ENCODE measurements at regions not wholly inside any gene's neighbourhood (a gene's known extent, or its start where the extent isn't known, plus 50 kb on each side); places are given as distances from the start of the nearest gene placed in this dataset.
"Not testable (repeated sequence)": the region's sequence is repeated elsewhere in the genome, so short reads cannot be mapped to it uniquely, and the experiment has no call there.

GRCh38 chr7:83832009-83832408 is 183.1 kb upstream of the SEMA3E start:
- DNase-seq (ENCODE audit: extremely low read depth, low read depth) = no peak

GRCh38 chr7:83827036-83827435 is 178.1 kb upstream of the SEMA3E start:
- DNase-seq (ENCODE audit: extremely low read depth, low read depth) = no peak

- DNase-seq (ENCODE audit: extremely low read depth, low read depth) = no peak
Measured at GRCh38 chr7:83824214-83824613, 175.3 kb upstream of the SEMA3E start.

- DNase-seq (ENCODE audit: extremely low read depth, low read depth) = no peak
Measured at GRCh38 chr7:83821866-83822265, 172.9 kb upstream of the SEMA3E start.

- no peak for DNase-seq (ENCODE audit: extremely low read depth, low read depth)
Measured at GRCh38 chr7:83820641-83821040, 171.7 kb upstream of the SEMA3E start.

- no peak for DNase-seq (ENCODE audit: extremely low read depth, low read depth)
Measured at GRCh38 chr7:83819911-83820310, 171.0 kb upstream of the SEMA3E start.

- no peak for DNase-seq (ENCODE audit: extremely low read depth, low read depth)
Measured at GRCh38 chr7:83814480-83814879, 165.5 kb upstream of the SEMA3E start.

- DNase-seq (ENCODE audit: extremely low read depth, low read depth) = not testable (repeated sequence)
Measured at GRCh38 chr7:83812563-83812962, 163.6 kb upstream of the SEMA3E start.

- DNase-seq (ENCODE audit: extremely low read depth, low read depth) = no peak
Measured at GRCh38 chr7:83808982-83809381, 160.0 kb upstream of the SEMA3E start.

- no peak for DNase-seq (ENCODE audit: extremely low read depth, low read depth)
Measured at GRCh38 chr7:83807774-83808173, 158.8 kb upstream of the SEMA3E start.

- DNase-seq (ENCODE audit: extremely low read depth, low read depth) = no peak
Measured at GRCh38 chr7:83806538-83806937, 157.6 kb upstream of the SEMA3E start.

- no peak for DNase-seq (ENCODE audit: extremely low read depth, low read depth)
Measured at GRCh38 chr7:83799333-83799732, 150.4 kb upstream of the SEMA3E start.

GRCh38 chr7:83798489-83798888 is 149.6 kb upstream of the SEMA3E start:
- no peak for DNase-seq (ENCODE audit: extremely low read depth, low read depth)

- no peak for DNase-seq (ENCODE audit: extremely low read depth, low read depth)
Measured at GRCh38 chr7:83796760-83797159, 147.8 kb upstream of the SEMA3E start.

GRCh38 chr7:83794829-83795228 is 145.9 kb upstream of the SEMA3E start:
- no peak for DNase-seq (ENCODE audit: extremely low read depth, low read depth)

- DNase-seq (ENCODE audit: extremely low read depth, low read depth) = no peak
Measured at GRCh38 chr7:83793558-83793957, 144.6 kb upstream of the SEMA3E start.

GRCh38 chr7:83791737-83792136 is 142.8 kb upstream of the SEMA3E start:
- DNase-seq (ENCODE audit: extremely low read depth, low read depth) = no peak

GRCh38 chr7:83786858-83787257 is 137.9 kb upstream of the SEMA3E start:
- no peak for DNase-seq (ENCODE audit: extremely low read depth, low read depth)

GRCh38 chr7:83782628-83783027 is 133.7 kb upstream of the SEMA3E start:
- DNase-seq (ENCODE audit: extremely low read depth, low read depth) = no peak

- DNase-seq (ENCODE audit: extremely low read depth, low read depth) = no peak
Measured at GRCh38 chr7:83778073-83778443, 129.1 kb upstream of the SEMA3E start.

- DNase-seq (ENCODE audit: extremely low read depth, low read depth) = no peak
Measured at GRCh38 chr7:83777406-83778072, 128.6 kb upstream of the SEMA3E start.

- no peak for DNase-seq (ENCODE audit: extremely low read depth, low read depth)
Measured at GRCh38 chr7:83769407-83769806, 120.5 kb upstream of the SEMA3E start.

- no peak for DNase-seq (ENCODE audit: extremely low read depth, low read depth)
Measured at GRCh38 chr7:83751217-83751616, 102.3 kb upstream of the SEMA3E start.
